PC-9 (cell line): ENCODE measurements at regions not wholly inside any gene's neighbourhood (a gene's known extent, or its start where the extent isn't known, plus 50 kb on each side); places are given as distances from the start of the nearest gene placed in this dataset.

Experiments used
- EZH2 ChIP-seq: fragments of 200-600 bp; sonication (generic); IDR thresholded peaks from 2 replicates; pipeline ENCODE4 v1.8.0; 2017; ENCODE audit warnings: antibody characterized with exemption, low read depth
- TF ChIP-seq, protein P1 (sequence below): fragments of 200-600 bp; sonication (generic); conservative IDR thresholded peaks from 2 replicates; pipeline ENCODE4 v1.6.1; 2017; ENCODE audit warnings: mixed run types, antibody characterized with exemption, mild to moderate bottlenecking, moderate library complexity

DNA sequence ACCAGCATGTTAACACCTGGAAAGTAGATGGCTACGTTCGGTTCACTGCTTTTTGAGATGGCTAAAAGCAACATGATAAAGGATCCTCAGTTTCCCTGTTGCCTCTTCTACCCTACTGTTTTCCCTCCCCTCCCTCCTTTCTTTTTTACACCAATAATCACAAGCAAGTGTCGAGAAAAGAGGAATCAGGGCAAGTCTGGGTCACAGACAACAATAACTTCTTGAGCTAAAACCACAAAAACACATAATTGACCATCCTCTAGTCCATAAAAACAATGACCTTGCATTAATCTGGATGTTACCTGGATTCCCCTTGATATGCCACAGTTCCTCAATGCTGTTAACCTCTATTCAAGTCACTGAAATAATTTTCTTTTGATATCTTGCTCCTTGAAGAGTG, 736.6 kb upstream of the GCFC2 start:
- TF ChIP-seq, protein P1, sequence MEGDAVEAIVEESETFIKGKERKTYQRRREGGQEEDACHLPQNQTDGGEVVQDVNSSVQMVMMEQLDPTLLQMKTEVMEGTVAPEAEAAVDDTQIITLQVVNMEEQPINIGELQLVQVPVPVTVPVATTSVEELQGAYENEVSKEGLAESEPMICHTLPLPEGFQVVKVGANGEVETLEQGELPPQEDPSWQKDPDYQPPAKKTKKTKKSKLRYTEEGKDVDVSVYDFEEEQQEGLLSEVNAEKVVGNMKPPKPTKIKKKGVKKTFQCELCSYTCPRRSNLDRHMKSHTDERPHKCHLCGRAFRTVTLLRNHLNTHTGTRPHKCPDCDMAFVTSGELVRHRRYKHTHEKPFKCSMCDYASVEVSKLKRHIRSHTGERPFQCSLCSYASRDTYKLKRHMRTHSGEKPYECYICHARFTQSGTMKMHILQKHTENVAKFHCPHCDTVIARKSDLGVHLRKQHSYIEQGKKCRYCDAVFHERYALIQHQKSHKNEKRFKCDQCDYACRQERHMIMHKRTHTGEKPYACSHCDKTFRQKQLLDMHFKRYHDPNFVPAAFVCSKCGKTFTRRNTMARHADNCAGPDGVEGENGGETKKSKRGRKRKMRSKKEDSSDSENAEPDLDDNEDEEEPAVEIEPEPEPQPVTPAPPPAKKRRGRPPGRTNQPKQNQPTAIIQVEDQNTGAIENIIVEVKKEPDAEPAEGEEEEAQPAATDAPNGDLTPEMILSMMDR, result no peak
- no peak for TF ChIP-seq EZH2
